GM19240 (cell line): ENCODE measurements at regions not wholly inside any gene's neighbourhood (a gene's known extent, or its start where the extent isn't known, plus 50 kb on each side); places are given as distances from the start of the nearest gene placed in this dataset.

ENCODE experiments used
- DNase-seq: peaks from one replicate; pipeline ENCODE4 v3.0.0; 2011; ENCODE audit warnings: low spot score; ENCODE audit not compliant: insufficient read length

GRCh38 chr9:32837551-32838058 is 54.3 kb downstream of the TMEM215 start:
- no peak for DNase-seq

- no peak for DNase-seq
These were observed 55.9 kb downstream of the TMEM215 start for GRCh38 chr9:32839013-32839885.

DNA sequence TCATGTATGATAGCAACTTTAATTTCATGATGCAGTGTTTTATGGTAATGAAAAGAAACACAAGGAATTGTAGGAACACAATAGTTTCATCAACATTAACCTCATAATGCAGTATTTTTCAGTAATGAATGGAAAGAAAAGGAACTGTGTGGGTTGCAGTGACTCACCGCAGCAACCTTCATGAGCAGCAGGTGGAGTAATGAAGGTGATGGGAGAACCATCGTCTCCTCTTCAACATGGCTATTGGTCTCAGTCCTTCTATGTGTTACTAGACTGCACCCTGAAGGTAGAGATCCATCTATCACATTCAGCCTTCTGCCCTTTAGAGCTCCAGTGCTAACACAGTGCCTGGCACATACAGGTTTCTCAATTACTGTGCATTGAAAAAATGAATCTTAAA is 58.0 kb downstream of the TMEM215 start:
- no peak for DNase-seq

GRCh38 chr9:32843295-32843694 is 60.0 kb downstream of the TMEM215 start:
- DNase-seq, result no peak

GRCh38 chr9:32844259-32844658 is 60.9 kb downstream of the TMEM215 start:
- no peak for DNase-seq

- DNase-seq, result no peak
These were observed 70.9 kb downstream of the TMEM215 start for GRCh38 chr9:32854271-32854670.

- DNase-seq, result no peak
These were observed 72.4 kb downstream of the TMEM215 start for GRCh38 chr9:32855752-32856151.

DNA sequence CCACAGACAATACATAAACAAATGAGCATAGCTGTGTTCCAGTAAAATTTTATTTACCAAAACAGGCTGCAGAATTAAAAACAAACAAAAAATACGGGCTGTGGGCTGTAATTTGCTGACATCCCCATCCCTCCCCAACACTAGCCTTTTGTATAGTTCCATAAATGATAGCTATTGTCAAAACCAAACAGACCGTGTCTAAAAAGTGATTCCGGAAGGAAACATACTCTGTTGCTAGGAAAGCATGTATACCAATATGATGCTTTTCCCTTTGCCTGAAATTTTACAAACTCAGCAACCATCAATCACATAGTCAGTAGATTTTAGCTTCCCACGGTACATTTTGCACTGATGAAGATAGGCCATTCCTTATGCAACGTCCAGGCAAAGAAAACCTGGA is 80.0 kb downstream of the TMEM215 start:
- no peak for DNase-seq

DNA sequence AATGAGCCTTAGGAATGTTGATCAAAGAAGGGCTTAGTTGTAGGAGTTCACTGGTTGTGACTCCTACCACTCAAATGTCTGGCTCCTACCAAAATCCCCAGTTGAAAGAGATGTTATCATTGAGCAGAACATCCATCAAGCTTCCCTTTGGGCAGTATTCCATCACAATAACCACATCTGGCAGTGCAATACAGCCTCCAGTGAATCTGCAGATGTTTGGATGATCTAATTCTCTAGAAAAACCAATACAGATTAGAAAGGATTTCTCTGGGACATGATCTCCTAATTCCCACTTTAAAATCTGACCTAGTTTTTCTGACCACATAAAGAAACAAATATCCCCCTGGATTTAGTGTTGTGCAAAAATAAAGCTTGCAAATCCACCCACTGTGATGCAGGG is 81.6 kb downstream of the TMEM215 start:
- no peak for DNase-seq

GRCh38 chr9:32866273-32866672 is 82.9 kb downstream of the TMEM215 start:
- no peak for DNase-seq

GRCh38 chr9:32867026-32867425 is 83.7 kb downstream of the TMEM215 start:
- no peak for DNase-seq

- DNase-seq, result no peak
These were observed 84.4 kb downstream of the TMEM215 start for GRCh38 chr9:32867601-32868204.

GRCh38 chr9:32869404-32869803 is 86.1 kb downstream of the TMEM215 start:
- no peak for DNase-seq

- DNase-seq, result no peak
These were observed 89.8 kb downstream of the TMEM215 start for GRCh38 chr9:32873131-32873530.

- DNase-seq, result no peak
These were observed 90.2 kb downstream of the TMEM215 start for GRCh38 chr9:32873553-32873952.

GRCh38 chr9:32875242-32875641 is 91.9 kb downstream of the TMEM215 start:
- no peak for DNase-seq

- DNase-seq, result no peak
These were observed 92.4 kb downstream of the TMEM215 start for GRCh38 chr9:32875748-32876147.

GRCh38 chr9:32877103-32877502 is 93.8 kb downstream of the TMEM215 start:
- no peak for DNase-seq

GRCh38 chr9:32877639-32878217 is 94.4 kb downstream of the TMEM215 start:
- no peak for DNase-seq

DNA sequence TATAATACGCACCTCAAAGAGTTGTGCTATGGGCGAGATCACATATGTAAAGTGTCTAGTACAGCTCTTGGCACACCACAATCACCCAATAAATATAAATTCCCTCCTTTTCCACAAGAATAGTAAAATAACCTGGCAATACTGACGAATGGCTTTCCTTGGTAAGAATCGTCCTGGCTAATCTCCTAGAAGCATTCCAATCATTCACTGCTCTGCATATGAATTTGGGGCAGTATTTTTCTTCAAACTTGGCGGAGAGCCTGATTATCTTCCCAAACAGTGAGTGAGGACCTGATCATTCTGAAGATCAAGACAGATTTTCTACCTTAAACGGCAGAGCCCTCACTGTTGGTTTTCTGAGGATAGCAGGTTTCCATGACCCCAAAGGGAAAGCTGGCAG is 96.0 kb downstream of the TMEM215 start:
- no peak for DNase-seq

DNA sequence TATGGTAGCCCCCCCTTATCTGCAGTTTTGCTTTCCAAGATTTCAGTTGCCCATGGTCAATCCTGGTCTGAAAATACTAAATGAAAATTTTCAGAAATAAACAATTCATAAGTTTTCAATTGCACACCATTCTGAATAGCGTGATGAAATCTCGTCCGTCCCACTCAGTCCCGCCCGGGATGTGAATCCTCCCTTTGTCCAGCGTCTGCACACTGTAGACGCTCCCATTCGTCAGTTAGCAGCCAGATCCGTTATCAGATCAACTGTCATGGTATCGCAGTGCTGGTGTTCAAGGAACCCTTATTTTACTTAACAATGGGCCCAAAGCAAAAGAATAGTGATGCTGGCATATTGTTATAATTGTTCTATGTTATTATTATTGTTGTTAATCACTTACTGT is 98.6 kb downstream of the TMEM215 start:
- DNase-seq, result no peak

- no peak for DNase-seq
These were observed 99.4 kb downstream of the TMEM215 start for GRCh38 chr9:32882705-32883104.
